Hematopoietic multipotent progenitor cell treated with erythropoietin and hydrocortisone succinate and interleukin-3 and kit ligand, for 8 days (in vitro differentiated cells): ENCODE measurements at regions not wholly inside any gene's neighbourhood (a gene's known extent, or its start where the extent isn't known, plus 50 kb on each side); places are given as distances from the start of the nearest gene placed in this dataset.
"Not testable (repeated sequence)": the region's sequence is repeated elsewhere in the genome, so short reads cannot be mapped to it uniquely, and the experiment has no call there.

Source experiments
- DNase-seq: peaks from one replicate; pipeline ENCODE4 v3.0.0-alpha.2; 2015

DNA sequence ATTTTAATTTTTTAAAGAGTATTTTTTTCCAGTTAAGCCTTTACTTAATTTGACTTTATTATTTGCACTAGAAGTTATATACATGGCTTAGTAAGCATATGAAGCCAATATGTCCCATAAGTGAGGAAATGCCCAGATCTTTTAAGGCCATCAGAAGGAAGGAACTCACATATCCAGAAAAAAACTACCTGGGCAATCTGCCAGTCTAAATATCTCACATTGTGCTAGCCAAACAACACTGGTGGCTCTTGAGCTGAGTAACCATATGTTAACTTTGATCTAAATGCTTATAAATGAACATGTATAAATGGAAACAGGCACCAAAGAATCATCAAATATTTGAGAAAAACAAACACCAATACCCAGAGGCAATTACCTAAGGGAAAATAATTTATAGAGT, 138.6 kb upstream of the APOOL start:
- no peak for DNase-seq

DNA sequence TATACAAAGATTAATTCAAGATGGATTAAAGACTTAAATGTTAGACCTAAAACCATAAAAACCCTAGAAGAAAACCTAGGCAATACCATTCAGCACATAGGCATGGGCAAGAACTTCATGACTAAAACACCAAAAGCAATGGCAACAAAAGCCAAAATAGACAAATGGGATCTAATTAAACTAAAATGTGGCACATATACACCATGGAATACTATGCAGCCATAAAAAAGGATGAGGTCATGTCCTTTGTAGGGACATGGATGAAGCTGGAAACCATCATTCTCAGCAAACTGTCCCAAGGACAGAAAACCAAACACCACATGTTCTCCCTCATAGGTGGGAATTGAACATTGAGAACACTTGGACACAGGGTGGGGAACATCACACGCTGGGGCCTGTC, 133.4 kb upstream of the APOOL start:
- not testable (repeated sequence) for DNase-seq

DNA sequence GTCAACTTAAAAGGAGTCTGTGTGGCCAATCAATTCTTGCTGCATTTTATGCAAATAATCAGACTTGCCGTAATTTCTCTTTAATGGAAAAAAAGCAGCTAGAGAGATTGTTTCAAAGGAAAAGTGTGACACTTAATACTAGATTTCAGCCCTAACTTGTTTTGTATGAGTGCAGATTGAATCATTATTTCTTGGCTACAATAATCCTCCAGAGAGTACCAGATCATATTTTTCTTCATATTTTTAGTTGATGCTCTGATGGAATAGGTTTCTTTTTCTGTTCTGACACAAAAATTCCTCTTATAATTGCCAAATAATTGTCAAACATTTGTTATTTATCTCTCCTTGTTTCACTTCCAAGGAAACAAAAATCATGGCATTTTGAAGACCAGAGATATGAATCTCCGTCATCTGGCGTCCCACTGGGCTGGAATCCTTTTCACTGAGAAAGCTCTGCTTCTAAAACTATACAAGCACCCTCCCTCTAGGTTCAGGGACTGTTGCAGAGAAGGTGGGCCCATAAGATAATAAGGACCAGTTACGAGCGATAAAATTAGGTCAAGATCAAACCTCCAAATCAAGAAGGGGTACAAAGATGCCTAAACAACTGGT, 131.4 kb upstream of the APOOL start:
- not testable (repeated sequence) for DNase-seq

DNA sequence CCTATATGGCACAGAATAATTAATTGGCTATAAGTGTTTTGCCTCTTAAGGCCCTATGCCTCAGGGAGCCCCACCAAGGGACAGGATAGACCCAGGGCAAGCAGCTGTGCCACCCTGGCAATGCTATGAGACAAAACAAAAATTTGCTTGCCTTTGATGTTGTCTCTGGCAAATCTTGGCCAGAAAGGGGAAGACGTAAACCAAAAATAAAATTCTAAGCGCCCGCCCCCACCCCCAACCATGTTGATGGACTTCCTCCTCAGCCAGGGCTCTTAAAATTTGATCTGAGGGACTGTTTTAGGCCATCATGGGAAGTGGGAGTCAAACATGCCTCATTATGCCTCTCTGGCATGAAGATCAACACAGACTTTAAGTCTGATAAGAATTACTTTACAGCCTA, 130.5 kb upstream of the APOOL start:
- no peak for DNase-seq

DNA sequence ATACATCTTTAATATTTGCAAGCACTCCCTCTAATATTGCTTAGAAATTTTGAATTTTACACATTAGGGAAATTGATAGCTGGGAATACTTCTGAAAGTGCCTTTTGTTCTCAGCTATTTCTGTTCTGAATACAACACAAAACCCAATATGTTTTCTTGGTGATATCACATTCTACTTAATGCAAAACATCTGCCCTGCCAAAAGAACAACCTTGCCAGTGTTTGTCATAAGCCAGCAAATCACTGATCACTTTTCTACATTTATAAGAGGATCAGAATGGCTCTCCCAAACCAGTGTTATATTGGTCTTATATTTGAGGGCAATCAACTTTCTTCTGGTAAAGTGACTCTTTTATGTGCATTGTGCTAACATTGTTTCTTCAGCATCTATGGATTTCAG, 126.8 kb upstream of the APOOL start:
- no peak for DNase-seq

DNA sequence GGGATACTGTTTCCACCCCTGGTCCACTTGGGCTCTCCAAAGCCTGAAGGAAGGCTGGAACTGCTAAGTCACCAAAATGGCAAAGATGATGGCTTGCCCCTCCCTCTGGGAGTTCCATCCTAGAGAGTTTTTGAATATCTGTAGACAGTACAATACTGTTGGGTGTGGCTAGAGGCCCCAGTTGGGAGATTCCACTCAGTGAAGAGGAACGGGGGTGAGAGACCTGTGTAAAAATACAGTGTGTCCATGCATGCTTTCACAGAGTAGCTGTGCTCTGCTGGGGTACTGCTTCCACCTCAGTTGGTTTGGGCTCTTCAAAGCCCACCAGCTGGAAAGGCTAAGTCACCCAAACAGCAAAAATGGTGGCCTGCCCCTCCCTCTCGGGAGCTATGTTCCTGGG, 109.8 kb upstream of the APOOL start:
- DNase-seq: no peak

DNA sequence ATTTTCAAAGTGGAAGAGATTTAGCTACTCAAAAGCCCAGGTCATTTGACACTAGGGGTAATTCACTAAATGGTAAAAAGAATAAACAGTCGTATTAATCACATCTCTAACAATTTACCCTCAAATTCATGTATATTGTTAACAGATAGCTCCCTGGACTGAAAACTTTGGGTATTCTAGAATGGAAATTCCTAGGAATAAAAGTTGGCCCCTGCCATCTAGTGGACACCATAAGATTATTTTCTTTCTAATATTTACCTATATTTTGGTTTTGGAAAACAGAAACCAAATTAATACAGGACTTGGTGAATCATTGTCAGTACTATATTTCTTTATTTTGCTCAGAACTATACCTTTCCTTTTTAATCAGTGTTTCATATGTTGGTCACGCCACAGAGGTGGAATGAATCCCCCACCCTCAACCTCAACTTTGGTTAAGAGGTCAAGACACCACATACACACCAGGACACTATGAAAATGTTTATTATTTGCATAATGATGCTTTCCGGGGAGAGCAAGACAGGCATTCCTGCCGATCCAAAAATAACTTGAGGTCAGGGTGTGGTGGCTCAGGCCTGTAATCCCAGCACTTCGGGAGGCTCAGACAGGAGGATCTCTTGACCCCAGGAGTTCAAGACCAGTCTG, 96.2 kb upstream of the APOOL start:
- DNase-seq: peak; percentile 1

DNA sequence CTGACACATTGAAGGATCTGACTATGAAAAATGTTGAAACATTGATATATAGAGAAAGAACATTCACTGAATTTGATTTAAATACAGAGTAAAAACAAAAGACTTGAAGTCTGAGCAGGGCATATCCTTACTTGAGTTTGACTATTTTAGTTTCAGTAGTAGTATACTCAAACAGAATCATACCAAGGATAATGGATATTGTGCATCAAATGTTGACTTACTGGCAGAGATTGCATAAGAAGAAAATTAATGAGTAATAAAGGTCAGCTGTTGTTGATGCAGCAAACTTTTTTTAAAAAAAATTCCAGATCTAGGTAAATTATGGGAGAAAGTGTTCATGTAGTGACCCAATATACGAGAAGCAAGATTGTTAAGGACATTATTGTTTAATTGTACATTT, 94.5 kb upstream of the APOOL start:
- no peak for DNase-seq

DNA sequence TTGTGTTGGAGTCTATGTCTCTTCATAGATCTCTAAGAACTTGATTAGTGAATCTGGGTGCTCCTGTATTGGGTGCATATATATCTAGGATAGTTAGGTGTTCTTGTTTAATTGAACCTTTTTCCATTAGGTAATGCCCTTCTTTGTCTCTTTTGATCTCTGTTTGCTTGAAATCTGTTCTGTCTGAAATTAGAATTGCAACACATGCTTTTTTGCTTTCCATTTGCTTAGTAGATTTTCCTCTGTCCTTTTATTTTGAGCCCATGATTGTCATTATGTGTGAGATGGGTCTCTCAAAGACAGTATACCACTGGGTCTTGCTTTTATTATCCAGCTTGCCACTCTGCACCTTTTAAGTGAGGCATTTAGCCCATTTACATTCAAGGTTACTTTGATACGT, 79.1 kb upstream of the APOOL start:
- DNase-seq: no peak

DNA sequence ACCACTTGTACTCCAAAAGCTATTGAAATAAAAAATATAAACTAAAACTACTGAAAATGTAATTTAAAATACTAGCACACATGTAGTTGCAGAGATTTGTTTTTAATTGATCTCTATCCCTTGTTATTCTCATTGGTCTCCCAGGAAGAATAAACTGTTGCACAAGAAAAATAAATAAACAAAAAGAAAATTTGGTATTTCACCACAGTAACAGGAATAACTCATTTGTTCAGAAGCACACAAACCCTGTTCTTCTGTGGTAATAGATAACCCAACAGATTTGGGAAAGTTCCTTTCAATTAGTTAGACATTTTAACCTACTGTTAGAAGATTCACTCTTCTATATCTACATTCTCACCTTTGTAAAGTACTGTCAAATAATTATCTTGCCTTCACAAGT, 70.9 kb upstream of the APOOL start:
- no peak for DNase-seq

DNA sequence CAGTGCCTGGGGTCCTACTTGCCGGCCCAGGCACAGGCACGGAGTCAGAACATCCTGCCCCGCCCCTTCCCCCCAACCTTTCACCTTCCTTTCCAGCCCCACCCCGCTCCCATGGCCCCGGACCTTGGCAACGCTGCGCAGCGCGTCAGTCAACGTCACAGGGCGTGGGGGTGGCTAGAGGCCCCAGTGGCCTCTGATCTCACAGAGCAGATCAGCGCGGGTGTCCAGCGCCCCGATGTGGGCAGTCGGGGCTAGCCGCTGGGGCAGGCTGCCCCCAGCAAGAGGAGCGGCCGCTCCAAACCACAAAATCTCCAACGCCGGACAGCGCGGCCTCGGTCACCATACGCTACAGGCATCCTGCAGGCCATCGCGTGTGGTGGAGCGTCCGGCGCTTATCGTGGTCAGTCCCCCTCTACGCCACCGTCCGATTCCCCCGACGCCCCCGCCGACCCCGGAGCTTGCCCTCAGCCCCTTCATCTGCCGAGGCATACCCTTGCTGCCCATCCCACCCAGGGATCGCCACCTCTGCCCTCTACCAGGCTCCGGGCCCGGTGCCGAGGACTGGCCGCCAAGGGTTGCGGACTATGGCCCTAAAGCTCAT, 69.6 kb upstream of the APOOL start:
- no peak for DNase-seq
